SKM-1 treated with dmso at 0.1 percent for 144 hours (cell line): ENCODE measurements at regions not wholly inside any gene's neighbourhood (a gene's known extent, or its start where the extent isn't known, plus 50 kb on each side); places are given as distances from the start of the nearest gene placed in this dataset.
A peak's percentile ranks its signal among the peaks of the same experiment; 100 is the strongest.
"Not testable (repeated sequence)": the region's sequence is repeated elsewhere in the genome, so short reads cannot be mapped to it uniquely, and the experiment has no call there.

Experiments used
- DNase-seq: peaks from one replicate; lab custom pipeline; 2025; ENCODE audit not compliant: unreplicated experiment; lab: John Stamatoyannopoulos, UW

- DNase-seq = no peak
These were observed 798.5 kb downstream of the TRIB2 start for GRCh38 chr2:13515254-13515653.

GRCh38 chr2:13522096-13522495, 805.4 kb downstream of the TRIB2 start:
- DNase-seq = no peak

GRCh38 chr2:13522917-13523821, 806.4 kb downstream of the TRIB2 start:
- no peak for DNase-seq

GRCh38 chr2:13524492-13524891, 807.8 kb downstream of the TRIB2 start:
- no peak for DNase-seq

GRCh38 chr2:13531735-13532410, 815.1 kb downstream of the TRIB2 start:
- not testable (repeated sequence) for DNase-seq

GRCh38 chr2:13532781-13533523, 816.2 kb downstream of the TRIB2 start:
- DNase-seq = not testable (repeated sequence)

- no peak for DNase-seq
These were observed 816.8 kb downstream of the TRIB2 start for GRCh38 chr2:13533524-13533922.

GRCh38 chr2:13536941-13537340, 820.2 kb downstream of the TRIB2 start:
- DNase-seq = no peak

GRCh38 chr2:13537771-13538349, 821.1 kb downstream of the TRIB2 start:
- no peak for DNase-seq

- DNase-seq = no peak
These were observed 822.6 kb downstream of the TRIB2 start for GRCh38 chr2:13539296-13539695.

GRCh38 chr2:13542061-13542460, 825.3 kb downstream of the TRIB2 start:
- no peak for DNase-seq

GRCh38 chr2:13542642-13543041, 825.9 kb downstream of the TRIB2 start:
- DNase-seq = no peak

GRCh38 chr2:13543550-13543949, 826.8 kb downstream of the TRIB2 start:
- DNase-seq = peak; percentile 53

GRCh38 chr2:13545320-13545719, 828.6 kb downstream of the TRIB2 start:
- no peak for DNase-seq

- DNase-seq = no peak
These were observed 829.4 kb downstream of the TRIB2 start for GRCh38 chr2:13546131-13546530.

GRCh38 chr2:13550285-13551231, 833.8 kb downstream of the TRIB2 start:
- no peak for DNase-seq

GRCh38 chr2:13558368-13558767, 841.6 kb downstream of the TRIB2 start:
- no peak for DNase-seq

GRCh38 chr2:13560322-13560721, 843.6 kb downstream of the TRIB2 start:
- no peak for DNase-seq

GRCh38 chr2:13572466-13572865, 855.7 kb downstream of the TRIB2 start:
- no peak for DNase-seq

GRCh38 chr2:13574831-13575230, 858.1 kb downstream of the TRIB2 start:
- DNase-seq = no peak
